ENCODE measurements at regions not wholly inside any gene's neighbourhood (a gene's known extent, or its start where the extent isn't known, plus 50 kb on each side); places are given as distances from the start of the nearest gene placed in this dataset.
"Not testable (repeated sequence)": the region's sequence is repeated elsewhere in the genome, so short reads cannot be mapped to it uniquely, and the experiment has no call there.

- no peak for DNase-seq (ENCODE audit: low read depth)
Observed at GRCh38 chr2:67103157-67103556, 294.0 kb upstream of the ETAA1 start.

- no peak for DNase-seq (ENCODE audit: low read depth)
Observed at GRCh38 chr2:67108231-67108630, 288.9 kb upstream of the ETAA1 start.

- DNase-seq (ENCODE audit: low read depth): no peak
Observed at GRCh38 chr2:67124531-67124930, 272.6 kb upstream of the ETAA1 start.

- DNase-seq (ENCODE audit: low read depth): no peak
Observed at GRCh38 chr2:67130531-67131256, 266.4 kb upstream of the ETAA1 start.

GRCh38 chr2:67131257-67131609, 265.9 kb upstream of the ETAA1 start:
- DNase-seq (ENCODE audit: low read depth): no peak

GRCh38 chr2:67132441-67132940, 264.6 kb upstream of the ETAA1 start:
- DNase-seq (ENCODE audit: low read depth): not testable (repeated sequence)

GRCh38 chr2:67135208-67135607, 261.9 kb upstream of the ETAA1 start:
- DNase-seq (ENCODE audit: low read depth): no peak

- no peak for DNase-seq (ENCODE audit: low read depth)
Observed at GRCh38 chr2:67137699-67138098, 259.4 kb upstream of the ETAA1 start.

- no peak for DNase-seq (ENCODE audit: low read depth)
Observed at GRCh38 chr2:67142071-67142470, 255.1 kb upstream of the ETAA1 start.

- DNase-seq (ENCODE audit: low read depth): no peak
Observed at GRCh38 chr2:67142741-67143140, 254.4 kb upstream of the ETAA1 start.

- DNase-seq (ENCODE audit: low read depth): no peak
Observed at GRCh38 chr2:67145851-67146250, 251.3 kb upstream of the ETAA1 start.

GRCh38 chr2:67156796-67157195, 240.3 kb upstream of the ETAA1 start:
- DNase-seq (ENCODE audit: low read depth): no peak

GRCh38 chr2:67158718-67159117, 238.4 kb upstream of the ETAA1 start:
- no peak for DNase-seq (ENCODE audit: low read depth)

- DNase-seq (ENCODE audit: low read depth): no peak
Observed at GRCh38 chr2:67159929-67160328, 237.2 kb upstream of the ETAA1 start.

GRCh38 chr2:67164771-67165522, 232.2 kb upstream of the ETAA1 start:
- no peak for DNase-seq (ENCODE audit: low read depth)

- DNase-seq (ENCODE audit: low read depth): no peak
Observed at GRCh38 chr2:67165523-67165990, 231.6 kb upstream of the ETAA1 start.

GRCh38 chr2:67166511-67166910, 230.6 kb upstream of the ETAA1 start:
- not testable (repeated sequence) for DNase-seq (ENCODE audit: low read depth)

GRCh38 chr2:67169417-67170140, 227.6 kb upstream of the ETAA1 start:
- no peak for DNase-seq (ENCODE audit: low read depth)

- DNase-seq (ENCODE audit: low read depth): no peak
Observed at GRCh38 chr2:67179526-67179925, 217.6 kb upstream of the ETAA1 start.

GRCh38 chr2:67180841-67181240, 216.3 kb upstream of the ETAA1 start:
- DNase-seq (ENCODE audit: low read depth): no peak

- DNase-seq (ENCODE audit: low read depth): no peak
Observed at GRCh38 chr2:67182884-67183283, 214.2 kb upstream of the ETAA1 start.

- DNase-seq (ENCODE audit: low read depth): no peak
Observed at GRCh38 chr2:67186326-67186725, 210.8 kb upstream of the ETAA1 start.

GRCh38 chr2:67186871-67187270, 210.3 kb upstream of the ETAA1 start:
- DNase-seq (ENCODE audit: low read depth): no peak
